ENCODE measurements at regions not wholly inside any gene's neighbourhood (a gene's known extent, or its start where the extent isn't known, plus 50 kb on each side); places are given as distances from the start of the nearest gene placed in this dataset.
"Not testable (repeated sequence)": the region's sequence is repeated elsewhere in the genome, so short reads cannot be mapped to it uniquely, and the experiment has no call there.

DNA sequence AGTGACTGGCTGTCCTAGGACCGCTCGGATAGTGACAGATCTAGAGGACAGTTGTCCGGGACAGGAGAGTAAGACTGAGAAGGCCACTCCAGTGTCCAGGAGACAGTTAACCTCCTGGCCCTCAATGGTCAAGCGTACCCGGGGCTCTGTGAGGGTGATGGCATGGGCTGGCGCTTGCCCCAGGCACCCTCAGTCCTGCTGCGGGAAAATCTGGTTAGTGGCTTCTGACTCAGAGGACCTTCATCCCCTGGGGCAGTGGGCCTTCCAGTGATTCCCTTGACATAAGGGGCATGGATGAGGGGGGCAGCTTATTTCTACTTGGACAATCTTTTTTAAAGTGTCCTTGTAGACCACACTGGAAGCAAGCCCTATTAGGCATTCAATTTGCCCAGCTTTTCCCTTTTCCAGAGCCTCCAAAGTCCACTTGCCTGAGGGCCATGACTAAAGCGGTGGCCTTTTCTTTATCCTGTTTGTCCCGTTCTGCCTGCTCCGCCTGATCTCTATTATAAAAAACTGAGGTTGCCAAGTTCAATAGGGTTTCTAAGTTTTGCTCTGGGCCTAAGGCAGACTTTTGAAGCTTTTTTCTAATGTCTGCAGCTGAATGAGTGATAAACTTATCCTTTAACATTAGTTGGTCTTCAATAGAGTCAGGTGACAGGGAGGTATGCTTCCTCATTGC lies 139.8 kb downstream of the COX18 start:
- dilution Hi-C loops (cut with MboI; ENCODE audit: extremely low pct_ligation_motif_present, low sequenced_read_pairs); H3K27ac ChIP-seq (ENCODE audit: insufficient read depth, low read depth, low read length); H3K9me1 ChIP-seq (replicated peaks; ENCODE audit: control insufficient read depth, extremely low read depth, insufficient read depth, low read length); H3K79me2 ChIP-seq (ENCODE audit: control insufficient read depth, insufficient read depth, low read length); H4K20me1 ChIP-seq (replicated peaks; ENCODE audit: control insufficient read depth, extremely low read depth, insufficient read depth, low read length); H3K4me1 ChIP-seq (ENCODE audit: control insufficient read depth, extremely low read depth, insufficient read depth, low read length); H3K4me2 ChIP-seq (ENCODE audit: insufficient read depth, low read length); intact Hi-C loops (cut with micrococcal nuclease); FAIRE-seq; H3K9ac ChIP-seq (replicated peaks; ENCODE audit: extremely low read depth, insufficient read depth, low read length); DNase-seq (ENCODE audit: low read depth, low spot score); CTCF ChIA-PET; POLR2A ChIA-PET; BruUV-seq (replicated peaks); H3K4me3 ChIP-seq (replicated peaks in 1 of 3; ENCODE audit: insufficient read depth in 1 of 3, low read depth in 1 of 3, low read length in 3 of 3); H3K27me3 ChIP-seq (ENCODE audit: control insufficient read depth in 2 of 2, insufficient read depth in 2 of 2, low read length in 2 of 2); H2AFZ ChIP-seq (ENCODE audit: low read depth, low read length); H3K36me3 ChIP-seq (ENCODE audit: control insufficient read depth in 2 of 2, extremely low read depth in 1 of 2, insufficient read depth in 2 of 2, low read length in 2 of 2); H3K9me3 ChIP-seq (replicated peaks; ENCODE audit: control insufficient read depth, insufficient read depth, low read length): not testable (repeated sequence)

DNA sequence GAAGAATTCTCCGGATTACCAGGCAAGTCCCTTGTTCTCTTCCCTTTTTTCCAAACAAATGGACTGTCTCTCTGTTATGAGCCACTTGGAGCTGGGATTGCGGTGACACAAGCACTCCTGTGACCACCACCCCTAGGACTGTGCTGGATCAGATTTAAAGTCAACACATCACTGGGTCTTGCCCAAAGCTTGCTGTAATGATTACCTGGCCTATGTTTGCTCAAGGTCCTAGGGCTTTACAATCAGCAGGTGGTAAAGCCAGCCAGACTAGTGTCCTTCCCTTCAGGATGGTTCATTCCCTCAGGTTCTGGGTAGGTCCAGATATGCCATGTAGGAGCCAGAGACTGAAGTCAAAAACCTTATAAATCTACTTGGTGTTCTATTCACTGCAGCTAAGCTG lies 144.7 kb downstream of the COX18 start:
- no peaks in the 10 kb centered on the region for H4K20me1 ChIP-seq (replicated peaks; ENCODE audit: control insufficient read depth, extremely low read depth, insufficient read depth, low read length)
- no peaks in the 10 kb centered on the region for H3K27me3 ChIP-seq (ENCODE audit: control insufficient read depth in 2 of 2, insufficient read depth in 2 of 2, low read length in 2 of 2)
- H3K9me1 ChIP-seq (replicated peaks; ENCODE audit: control insufficient read depth, extremely low read depth, insufficient read depth, low read length), result no peaks in the 10 kb centered on the region
- H3K27ac ChIP-seq (ENCODE audit: insufficient read depth, low read depth, low read length), result no peak overlapping the region
- no peak overlapping the region for H3K4me2 ChIP-seq (ENCODE audit: insufficient read depth, low read length)
- H3K9me3 ChIP-seq (replicated peaks; ENCODE audit: control insufficient read depth, insufficient read depth, low read length), result no peaks in the 10 kb centered on the region
- FAIRE-seq, result no peak
- H3K4me3 ChIP-seq (replicated peaks in 1 of 3; ENCODE audit: insufficient read depth in 1 of 3, low read depth in 1 of 3, low read length in 3 of 3), result no peak overlapping the region
- no peak for DNase-seq (ENCODE audit: low read depth, low spot score)
- no peaks in the 10 kb centered on the region for H3K36me3 ChIP-seq (ENCODE audit: control insufficient read depth in 2 of 2, extremely low read depth in 1 of 2, insufficient read depth in 2 of 2, low read length in 2 of 2)
- ChIA-PET CTCF (no interaction called here), POLR2A (no interaction called here)
- no peak overlapping the region for H2AFZ ChIP-seq (ENCODE audit: low read depth, low read length)
- no peaks in the 10 kb centered on the region for H3K4me1 ChIP-seq (ENCODE audit: control insufficient read depth, extremely low read depth, insufficient read depth, low read length)
- H3K79me2 ChIP-seq (ENCODE audit: control insufficient read depth, insufficient read depth, low read length), result no peaks in the 10 kb centered on the region
- H3K9ac ChIP-seq (replicated peaks; ENCODE audit: extremely low read depth, insufficient read depth, low read length), result no peak overlapping the region
- no TSS peak for BruUV-seq (replicated peaks)
- intact Hi-C loops (cut with micrococcal nuclease) (no loop called here), dilution Hi-C loops (cut with MboI; ENCODE audit: extremely low pct_ligation_motif_present, low sequenced_read_pairs) (no loop called here)
- TF ChIP-seq POLR2AphosphoS5 (IDR thresholded peaks at IDR 0.05; ENCODE audit: insufficient read depth, low read depth, low read length) (no peak), POLR2A (IDR thresholded peaks at IDR 0.05; ENCODE audit: low read depth, low read length) (no peak), JUN (IDR thresholded peaks at IDR 0.05; ENCODE audit: borderline replicate concordance, insufficient read depth, insufficient read length, low read depth) (no peak), EZH2 (IDR thresholded peaks at IDR 0.05; ENCODE audit: borderline replicate concordance, low read depth, low read length, severe bottlenecking) (no peak), GATA2 (IDR thresholded peaks at IDR 0.05; ENCODE audit: insufficient read depth, insufficient read length, low read depth, low read length) (no peak), MYC (IDR thresholded peaks at IDR 0.05; ENCODE audit: low read depth, low read length) (no peak)
- TF ChIP-seq, protein P1, sequence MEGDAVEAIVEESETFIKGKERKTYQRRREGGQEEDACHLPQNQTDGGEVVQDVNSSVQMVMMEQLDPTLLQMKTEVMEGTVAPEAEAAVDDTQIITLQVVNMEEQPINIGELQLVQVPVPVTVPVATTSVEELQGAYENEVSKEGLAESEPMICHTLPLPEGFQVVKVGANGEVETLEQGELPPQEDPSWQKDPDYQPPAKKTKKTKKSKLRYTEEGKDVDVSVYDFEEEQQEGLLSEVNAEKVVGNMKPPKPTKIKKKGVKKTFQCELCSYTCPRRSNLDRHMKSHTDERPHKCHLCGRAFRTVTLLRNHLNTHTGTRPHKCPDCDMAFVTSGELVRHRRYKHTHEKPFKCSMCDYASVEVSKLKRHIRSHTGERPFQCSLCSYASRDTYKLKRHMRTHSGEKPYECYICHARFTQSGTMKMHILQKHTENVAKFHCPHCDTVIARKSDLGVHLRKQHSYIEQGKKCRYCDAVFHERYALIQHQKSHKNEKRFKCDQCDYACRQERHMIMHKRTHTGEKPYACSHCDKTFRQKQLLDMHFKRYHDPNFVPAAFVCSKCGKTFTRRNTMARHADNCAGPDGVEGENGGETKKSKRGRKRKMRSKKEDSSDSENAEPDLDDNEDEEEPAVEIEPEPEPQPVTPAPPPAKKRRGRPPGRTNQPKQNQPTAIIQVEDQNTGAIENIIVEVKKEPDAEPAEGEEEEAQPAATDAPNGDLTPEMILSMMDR (IDR thresholded peaks at IDR 0.05; ENCODE audit: extremely low read depth in 1 of 2, insufficient read depth in 1 of 2, low read depth in 1 of 2, low read length in 2 of 2), result no peak
- TF ChIP-seq, protein P2, sequence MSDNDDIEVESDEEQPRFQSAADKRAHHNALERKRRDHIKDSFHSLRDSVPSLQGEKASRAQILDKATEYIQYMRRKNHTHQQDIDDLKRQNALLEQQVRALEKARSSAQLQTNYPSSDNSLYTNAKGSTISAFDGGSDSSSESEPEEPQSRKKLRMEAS (IDR thresholded peaks at IDR 0.05; ENCODE audit: insufficient read depth, insufficient read length), result no peak
